Transverse colon (tissue), 4 donors: ENCODE measurements at regions not wholly inside any gene's neighbourhood (a gene's known extent, or its start where the extent isn't known, plus 50 kb on each side); places are given as distances from the start of the nearest gene placed in this dataset.

Source experiments
- DNase-seq: peaks from one replicate; pipeline ENCODE4 v3.0.0-alpha.2; 2019
- H3K27ac ChIP-seq, 4 donors: fragments of 200-600 bp; sonication (generic); 2 replicates each; pipeline ENCODE4 v1.5.1; 2016 to 2018; ENCODE audit warnings: inconsistent platforms in 4 of 4
- H3K27me3 ChIP-seq: fragments of 200-600 bp; sonication (generic); 2 replicates; pipeline ENCODE4 v1.5.1; 2017; ENCODE audit warnings: inconsistent platforms
- H3K36me3 ChIP-seq, 4 donors: fragments of 200-600 bp; sonication (generic); 2 replicates each; pipeline ENCODE4 v1.5.1; 2017 to 2019; ENCODE audit warnings: inconsistent platforms in 4 of 4
- H3K4me1 ChIP-seq, 4 donors: fragments of 200-600 bp; sonication (generic); 2 replicates each; pipeline ENCODE4 v1.5.1; 2017 to 2020; ENCODE audit warnings: inconsistent platforms in 4 of 4
- H3K4me3 ChIP-seq, 4 donors: fragments of 200-600 bp; sonication (generic); 1 replicate in 1 of 4; 2 replicates in 3 of 4; pipeline versions ENCODE4 v1.5.1 to v1.6.1; 2017 to 2019; ENCODE audit warnings: inconsistent platforms in 4 of 4
- H3K9me3 ChIP-seq, 2 donors: fragments of 200-600 bp; sonication (generic); 2 replicates each; pipeline ENCODE4 v1.5.1; 2017 to 2019; ENCODE audit warnings: inconsistent platforms in 2 of 2
- EP300 ChIP-seq: sonication (generic); formaldehyde crosslinking; IDR thresholded peaks from one replicate; pipeline ENCODE4 v1.6.1; 2017; ENCODE audit warnings: antibody characterized with exemption, low read depth
- POLR2A ChIP-seq: fragments of 450-650 bp; IDR thresholded peaks from one replicate; pipeline ENCODE4 v1.6.1; 2016; ENCODE audit warnings: antibody characterized with exemption, mild to moderate bottlenecking, moderate library complexity
- POLR2AphosphoS5 ChIP-seq, 3 donors: sonication (generic); formaldehyde crosslinking; IDR thresholded peaks; one replicate each; pipeline ENCODE4 v1.6.1; 2016; ENCODE audit warnings: antibody characterized with exemption in 3 of 3
- WGBS, 2 donors: methylation state at CpG; one replicate each; pipeline ENCODE4 v1.1.5; 2018; ENCODE audit warnings: low coverage in 1 of 2; 5-methylcytosine and 5-hydroxymethylcytosine counted together
- in situ Hi-C, 4 donors: fragments of 200-750 bp; cut with MboI; loops; one replicate each; pipeline versions ENCODE4 v1.15.0 to v1.15.1; 2017; ENCODE audit warnings: low sequenced_read_pairs in 3 of 4, low pct_ligation_motif_present in 1 of 4, low pct_unique_long_range_greater_than_20kb in 1 of 4
- intact Hi-C: fragments of 100-400 bp; cut with DNase I; formaldehyde crosslinking; loops from one replicate; pipeline ENCODE4 v1.15.1; 2023; ENCODE audit warnings: low total_unique reads
- TF ChIP-seq, protein P1 (sequence below), 5 experiments: fragments of 200-600 bp in 3 of 5; fragments of 450-650 bp in 2 of 5; sonication (generic) in 3 of 5; IDR thresholded peaks; 1 replicate in 2 of 5; 2 replicates in 3 of 5; pipeline ENCODE4 v1.5.1; 2016 to 2017; ENCODE audit warnings: antibody characterized with exemption in 5 of 5, inconsistent platforms in 3 of 5, mild to moderate bottlenecking in 2 of 5, moderate library complexity in 1 of 5

DNA sequence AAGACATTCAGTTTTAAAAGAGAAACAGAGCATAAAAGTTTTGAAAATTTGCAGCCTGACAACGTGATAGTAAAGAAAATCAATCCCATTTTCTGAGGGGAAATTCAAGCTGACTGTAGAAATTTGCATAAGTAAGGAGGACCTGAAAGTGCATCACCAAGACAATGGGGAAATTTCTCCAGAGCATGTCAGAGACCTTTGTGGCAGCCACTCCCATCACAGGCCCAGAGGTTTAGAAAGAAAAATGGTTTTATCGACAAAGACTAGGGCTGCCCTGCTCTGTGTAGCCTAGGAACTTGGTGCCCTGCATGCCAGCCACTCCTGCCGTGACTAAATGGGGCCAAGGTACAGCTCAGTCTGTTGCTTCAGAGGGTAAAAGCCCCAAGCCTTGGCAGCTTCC, 1640.2 kb upstream of the PRMT6 start:
- Histone ChIP-seq H3K9me3 (no peaks in the 10 kb centered on the region), H3K27me3 (no peaks in the 10 kb centered on the region), H3K36me3 (no peaks in the 10 kb centered on the region), H3K4me3 (no peak overlapping the region), H3K27ac (no peak overlapping the region), H3K4me1 (no peaks in the 10 kb centered on the region)
- TF ChIP-seq EP300, result no peak
- no peak for TF ChIP-seq POLR2A
- no peak for TF ChIP-seq POLR2AphosphoS5 (IDR thresholded peaks at IDR 0.05)
- TF ChIP-seq, protein P1, sequence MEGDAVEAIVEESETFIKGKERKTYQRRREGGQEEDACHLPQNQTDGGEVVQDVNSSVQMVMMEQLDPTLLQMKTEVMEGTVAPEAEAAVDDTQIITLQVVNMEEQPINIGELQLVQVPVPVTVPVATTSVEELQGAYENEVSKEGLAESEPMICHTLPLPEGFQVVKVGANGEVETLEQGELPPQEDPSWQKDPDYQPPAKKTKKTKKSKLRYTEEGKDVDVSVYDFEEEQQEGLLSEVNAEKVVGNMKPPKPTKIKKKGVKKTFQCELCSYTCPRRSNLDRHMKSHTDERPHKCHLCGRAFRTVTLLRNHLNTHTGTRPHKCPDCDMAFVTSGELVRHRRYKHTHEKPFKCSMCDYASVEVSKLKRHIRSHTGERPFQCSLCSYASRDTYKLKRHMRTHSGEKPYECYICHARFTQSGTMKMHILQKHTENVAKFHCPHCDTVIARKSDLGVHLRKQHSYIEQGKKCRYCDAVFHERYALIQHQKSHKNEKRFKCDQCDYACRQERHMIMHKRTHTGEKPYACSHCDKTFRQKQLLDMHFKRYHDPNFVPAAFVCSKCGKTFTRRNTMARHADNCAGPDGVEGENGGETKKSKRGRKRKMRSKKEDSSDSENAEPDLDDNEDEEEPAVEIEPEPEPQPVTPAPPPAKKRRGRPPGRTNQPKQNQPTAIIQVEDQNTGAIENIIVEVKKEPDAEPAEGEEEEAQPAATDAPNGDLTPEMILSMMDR (IDR thresholded peaks at IDR 0.05), result no peak
- intact Hi-C loops, result no loop called here
- in situ Hi-C loops, result no loop called here
- DNase-seq, result no peak
- 38 to 83% methylated on average over 1 to 3 of the region's 3 CpGs for WGBS, 2 donors

DNA sequence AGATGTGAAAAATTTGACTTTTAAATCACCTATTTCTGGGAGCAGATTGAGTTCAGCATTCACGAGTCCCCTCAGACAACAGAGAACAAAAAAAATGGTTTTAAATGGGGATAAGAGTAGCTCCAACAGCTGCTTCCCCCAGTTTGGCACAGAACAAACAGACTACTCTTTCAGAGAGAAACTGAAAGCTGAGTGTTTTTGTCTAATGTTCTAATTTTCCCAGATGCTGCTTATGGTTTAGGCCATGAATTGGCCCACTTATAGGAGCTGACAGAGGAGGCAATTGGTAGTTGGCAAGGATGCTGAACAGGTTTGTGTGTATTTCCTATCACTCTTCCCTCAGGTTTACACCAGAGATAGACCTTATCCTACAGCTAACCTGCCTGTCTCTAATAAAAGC, 1637.4 kb upstream of the PRMT6 start:
- WGBS, 2 donors, result 58 to 67% methylated on average over 1 of the region's 1 CpG
- H3K27ac ChIP-seq, result no peak overlapping the region
- intact Hi-C loops, result no loop called here
- no peaks in the 10 kb centered on the region for H3K36me3 ChIP-seq
- H3K9me3 ChIP-seq, result no peaks in the 10 kb centered on the region
- H3K4me1 ChIP-seq, result no peaks in the 10 kb centered on the region
- no peak for DNase-seq
- no peaks in the 10 kb centered on the region for H3K27me3 ChIP-seq
- H3K4me3 ChIP-seq, result no peak overlapping the region
- TF ChIP-seq, protein P1 (IDR thresholded peaks at IDR 0.05), result no peak
- no peak for TF ChIP-seq EP300
- TF ChIP-seq POLR2AphosphoS5 (IDR thresholded peaks at IDR 0.05), result no peak
- TF ChIP-seq POLR2A, result no peak
- in situ Hi-C loops, result no loop called here

DNA sequence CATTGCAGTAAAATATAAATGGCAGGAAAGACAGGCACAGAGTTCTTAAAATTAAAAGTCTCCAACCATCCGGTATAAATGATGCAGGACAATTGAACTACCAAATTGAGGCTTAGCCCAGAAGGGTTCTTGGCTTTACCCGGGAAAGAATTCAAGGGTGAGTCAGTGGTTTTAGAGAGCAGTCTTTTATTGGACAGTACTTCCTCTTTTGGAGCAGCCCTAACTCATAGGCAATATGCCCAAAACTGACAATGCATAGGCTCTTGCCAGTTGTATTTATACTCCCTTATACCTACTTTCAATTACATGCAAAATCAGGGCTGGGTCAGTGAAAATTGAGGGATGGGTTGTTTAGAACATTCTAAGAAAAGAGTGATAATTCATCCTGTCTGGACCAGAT, 1628.9 kb upstream of the PRMT6 start:
- in situ Hi-C loops, result no loop called here
- no peaks in the 10 kb centered on the region for H3K27me3 ChIP-seq
- WGBS, 2 donors, result 34 to 45% methylated on average over 2 of the region's 2 CpGs

DNA sequence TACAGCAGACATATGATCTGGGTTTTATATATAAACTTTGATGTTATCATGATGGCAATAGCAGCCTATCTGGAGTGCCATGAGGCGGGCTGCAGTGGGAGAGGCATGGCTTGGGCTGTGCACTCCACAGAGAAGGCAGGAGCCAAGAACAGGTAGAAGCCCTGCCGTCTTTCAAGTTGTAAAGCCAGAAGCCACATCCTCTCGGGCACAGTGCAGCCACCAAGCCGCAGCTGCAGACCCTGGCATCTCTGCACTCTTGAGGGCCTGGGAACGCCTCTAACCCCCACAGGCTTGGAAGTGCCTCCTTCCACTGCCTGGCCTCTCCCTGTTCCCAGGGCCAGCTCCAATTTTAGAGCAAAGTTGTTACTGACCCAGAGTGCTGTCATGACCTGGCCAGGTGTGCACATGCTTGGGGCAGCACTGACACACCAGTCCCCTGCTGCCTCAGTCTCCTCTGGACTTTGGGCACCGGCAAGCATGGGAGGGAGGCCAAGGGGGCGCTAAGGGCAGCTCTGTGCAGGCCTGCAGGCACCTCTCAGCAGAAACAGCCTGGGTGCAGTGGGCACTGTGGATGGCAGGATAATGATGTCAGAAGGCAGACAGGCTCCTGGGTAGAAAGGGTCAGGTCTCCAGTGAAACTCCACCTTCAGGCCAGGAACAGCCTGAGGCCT, 1619.8 kb upstream of the PRMT6 start:
- no peak for TF ChIP-seq POLR2A
- TF ChIP-seq POLR2AphosphoS5 (IDR thresholded peaks at IDR 0.05), result no peak
- TF ChIP-seq, protein P1 (IDR thresholded peaks at IDR 0.05), result no peak
- no peak for TF ChIP-seq EP300
- no peak for DNase-seq
- Histone ChIP-seq H3K27me3 (no peaks in the 10 kb centered on the region), H3K27ac (no peak overlapping the region), H3K9me3 (no peaks in the 10 kb centered on the region), H3K4me1 (no peaks in the 10 kb centered on the region), H3K4me3 (no peak overlapping the region), H3K36me3 (no peaks in the 10 kb centered on the region)
- in situ Hi-C loops (no loop called here), intact Hi-C loops (no loop called here)
- 72% methylated on average over 7 of the region's 7 CpGs; no CpG with 5 or more reads in 1 of the 2 donors for WGBS, 2 donors

More for the DNA sequence above, 1628.9 kb upstream of the PRMT6 start:
- intact Hi-C loops, result no loop called here
- no peaks in the 10 kb centered on the region for H3K9me3 ChIP-seq
- no peak overlapping the region for H3K4me3 ChIP-seq
- no peaks in the 10 kb centered on the region for H3K36me3 ChIP-seq
- no peak overlapping the region for H3K27ac ChIP-seq
- TF ChIP-seq POLR2AphosphoS5 (IDR thresholded peaks at IDR 0.05), result no peak
- TF ChIP-seq, protein P1 (IDR thresholded peaks at IDR 0.05), result no peak
- TF ChIP-seq POLR2A, result no peak
- TF ChIP-seq EP300, result no peak
- no peaks in the 10 kb centered on the region for H3K4me1 ChIP-seq
- DNase-seq, result no peak
